Activated T-helper 1 cell treated with anti-CD3 and anti-CD28 coated beads, Interleukin-2, amount 50 U/mL, for 16 hours (primary cell): ENCODE measurements at regions not wholly inside any gene's neighbourhood (a gene's known extent, or its start where the extent isn't known, plus 50 kb on each side); places are given as distances from the start of the nearest gene placed in this dataset.

Experiments used
- DNase-seq, 2 donors: peaks; one replicate each; pipeline ENCODE4 v3.0.0-alpha.2; 2020; ENCODE audit warnings: low read depth in 1 of 2, low spot score in 1 of 2

- DNase-seq, result no peak
Measured at GRCh38 chr2:220198896-220199295, 571.5 kb downstream of the SLC4A3 start.

GRCh38 chr2:220202066-220202465 lies 574.6 kb downstream of the SLC4A3 start:
- no peak for DNase-seq

- no peak for DNase-seq
Measured at GRCh38 chr2:220209093-220209492, 581.7 kb downstream of the SLC4A3 start.

- DNase-seq, result no peak
Measured at GRCh38 chr2:220209751-220210150, 582.3 kb downstream of the SLC4A3 start.

GRCh38 chr2:220212296-220213080 lies 585.1 kb downstream of the SLC4A3 start:
- no peak for DNase-seq

- DNase-seq, result no peak
Measured at GRCh38 chr2:220215785-220216184, 588.4 kb downstream of the SLC4A3 start.

- no peak for DNase-seq
Measured at GRCh38 chr2:220219371-220219770, 591.9 kb downstream of the SLC4A3 start.

- DNase-seq, result no peak
Measured at GRCh38 chr2:220220009-220220408, 592.6 kb downstream of the SLC4A3 start.

GRCh38 chr2:220221992-220222391 lies 594.6 kb downstream of the SLC4A3 start:
- no peak for DNase-seq

GRCh38 chr2:220224691-220225543 lies 597.5 kb downstream of the SLC4A3 start:
- no peak for DNase-seq

- no peak for DNase-seq
Measured at GRCh38 chr2:220226076-220226475, 598.6 kb downstream of the SLC4A3 start.

- no peak for DNase-seq
Measured at GRCh38 chr2:220226546-220226945, 599.1 kb downstream of the SLC4A3 start.

- DNase-seq, result no peak
Measured at GRCh38 chr2:220227266-220227920, 600.0 kb downstream of the SLC4A3 start.

GRCh38 chr2:220228310-220229006 lies 601.0 kb downstream of the SLC4A3 start:
- DNase-seq, result no peak

- no peak for DNase-seq
Measured at GRCh38 chr2:220240641-220241040, 613.2 kb downstream of the SLC4A3 start.

GRCh38 chr2:220241423-220241822 lies 614.0 kb downstream of the SLC4A3 start:
- DNase-seq, result no peak

GRCh38 chr2:220243571-220243970 lies 616.1 kb downstream of the SLC4A3 start:
- DNase-seq, result no peak

- no peak for DNase-seq
Measured at GRCh38 chr2:220246386-220246785, 619.0 kb downstream of the SLC4A3 start.

- no peak for DNase-seq
Measured at GRCh38 chr2:220247588-220248350, 620.3 kb downstream of the SLC4A3 start.

GRCh38 chr2:220259662-220260061 lies 632.2 kb downstream of the SLC4A3 start:
- DNase-seq, result no peak
